ENCODE measurements at regions not wholly inside any gene's neighbourhood (a gene's known extent, or its start where the extent isn't known, plus 50 kb on each side); places are given as distances from the start of the nearest gene placed in this dataset.

DNA sequence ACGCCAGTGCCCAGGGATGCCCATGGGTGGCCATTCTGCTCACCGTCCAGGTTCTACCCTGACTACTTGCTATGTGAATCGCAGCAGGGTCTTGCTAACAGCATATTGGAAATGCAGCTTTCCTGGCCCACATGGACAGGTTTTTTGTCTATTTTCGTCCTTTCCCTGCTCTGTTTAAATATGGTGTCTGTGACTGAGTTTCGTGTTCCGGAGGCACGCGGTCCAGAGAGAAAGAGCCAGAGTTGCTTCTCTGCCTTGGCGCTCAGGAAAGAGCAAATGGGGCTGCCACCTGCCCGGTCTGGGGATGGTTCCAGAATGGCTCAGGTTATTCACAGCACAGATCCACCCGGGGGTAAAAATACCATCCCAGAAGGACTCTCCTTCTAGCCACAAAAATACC is 456.2 kb downstream of the BCL11A start:
- TF ChIP-seq, protein P1, sequence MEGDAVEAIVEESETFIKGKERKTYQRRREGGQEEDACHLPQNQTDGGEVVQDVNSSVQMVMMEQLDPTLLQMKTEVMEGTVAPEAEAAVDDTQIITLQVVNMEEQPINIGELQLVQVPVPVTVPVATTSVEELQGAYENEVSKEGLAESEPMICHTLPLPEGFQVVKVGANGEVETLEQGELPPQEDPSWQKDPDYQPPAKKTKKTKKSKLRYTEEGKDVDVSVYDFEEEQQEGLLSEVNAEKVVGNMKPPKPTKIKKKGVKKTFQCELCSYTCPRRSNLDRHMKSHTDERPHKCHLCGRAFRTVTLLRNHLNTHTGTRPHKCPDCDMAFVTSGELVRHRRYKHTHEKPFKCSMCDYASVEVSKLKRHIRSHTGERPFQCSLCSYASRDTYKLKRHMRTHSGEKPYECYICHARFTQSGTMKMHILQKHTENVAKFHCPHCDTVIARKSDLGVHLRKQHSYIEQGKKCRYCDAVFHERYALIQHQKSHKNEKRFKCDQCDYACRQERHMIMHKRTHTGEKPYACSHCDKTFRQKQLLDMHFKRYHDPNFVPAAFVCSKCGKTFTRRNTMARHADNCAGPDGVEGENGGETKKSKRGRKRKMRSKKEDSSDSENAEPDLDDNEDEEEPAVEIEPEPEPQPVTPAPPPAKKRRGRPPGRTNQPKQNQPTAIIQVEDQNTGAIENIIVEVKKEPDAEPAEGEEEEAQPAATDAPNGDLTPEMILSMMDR (IDR thresholded peaks at IDR 0.05): no peak
- no peak for TF ChIP-seq POLR2A (IDR thresholded peaks at IDR 0.05)

Data from Peyer's patch (tissue), 4 donors.